Breast epithelium (tissue), 3 donors: ENCODE measurements at regions not wholly inside any gene's neighbourhood (a gene's known extent, or its start where the extent isn't known, plus 50 kb on each side); places are given as distances from the start of the nearest gene placed in this dataset.

Experiments
- POLR2A ChIP-seq: fragments of 450-650 bp; IDR thresholded peaks from one replicate; pipeline ENCODE4 v1.6.1; 2016; ENCODE audit warnings: antibody characterized with exemption, mild to moderate bottlenecking, moderate library complexity
- TF ChIP-seq, protein P1 (sequence below), 3 donors: fragments of 450-650 bp; IDR thresholded peaks; one replicate each; pipeline ENCODE4 v1.5.1; 2016 to 2017; ENCODE audit warnings: antibody characterized with exemption in 3 of 3, mild to moderate bottlenecking in 3 of 3, moderate library complexity in 3 of 3

DNA sequence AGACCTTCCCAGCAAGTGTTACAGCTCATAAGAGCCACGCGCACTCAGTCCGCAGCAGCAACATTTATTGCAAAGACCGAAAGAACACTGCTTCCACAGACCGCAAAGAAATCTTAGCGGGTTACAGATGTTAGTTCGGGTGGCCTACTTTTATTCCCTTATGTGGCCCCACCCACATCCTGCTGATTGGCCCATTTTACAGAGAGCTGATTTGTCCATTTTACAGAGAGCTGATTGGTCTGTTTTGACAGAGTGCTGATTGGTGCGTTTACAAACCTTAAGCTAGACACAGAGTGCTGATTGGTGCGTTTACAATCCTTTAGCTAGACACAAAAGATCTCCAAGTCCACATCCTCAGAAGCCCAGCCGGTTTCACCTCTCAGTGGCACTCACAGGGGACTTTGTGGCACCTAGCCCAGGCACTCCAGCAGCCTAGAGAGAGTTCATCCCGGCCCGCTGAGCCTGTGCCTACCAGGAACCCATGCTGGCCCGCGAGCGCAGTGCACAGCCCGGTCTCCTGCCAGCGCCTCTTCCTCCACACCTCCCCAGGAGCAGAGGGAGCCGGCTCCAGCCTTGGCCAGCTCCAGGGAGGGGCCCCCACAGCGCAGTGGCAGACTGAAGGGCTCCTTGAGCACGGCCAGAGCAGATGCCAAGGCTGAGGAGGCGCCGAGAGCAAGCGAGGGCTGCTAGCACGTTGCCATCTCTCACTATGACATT lies 244.3 kb upstream of the TSHZ2 start:
- TF ChIP-seq, protein P1, sequence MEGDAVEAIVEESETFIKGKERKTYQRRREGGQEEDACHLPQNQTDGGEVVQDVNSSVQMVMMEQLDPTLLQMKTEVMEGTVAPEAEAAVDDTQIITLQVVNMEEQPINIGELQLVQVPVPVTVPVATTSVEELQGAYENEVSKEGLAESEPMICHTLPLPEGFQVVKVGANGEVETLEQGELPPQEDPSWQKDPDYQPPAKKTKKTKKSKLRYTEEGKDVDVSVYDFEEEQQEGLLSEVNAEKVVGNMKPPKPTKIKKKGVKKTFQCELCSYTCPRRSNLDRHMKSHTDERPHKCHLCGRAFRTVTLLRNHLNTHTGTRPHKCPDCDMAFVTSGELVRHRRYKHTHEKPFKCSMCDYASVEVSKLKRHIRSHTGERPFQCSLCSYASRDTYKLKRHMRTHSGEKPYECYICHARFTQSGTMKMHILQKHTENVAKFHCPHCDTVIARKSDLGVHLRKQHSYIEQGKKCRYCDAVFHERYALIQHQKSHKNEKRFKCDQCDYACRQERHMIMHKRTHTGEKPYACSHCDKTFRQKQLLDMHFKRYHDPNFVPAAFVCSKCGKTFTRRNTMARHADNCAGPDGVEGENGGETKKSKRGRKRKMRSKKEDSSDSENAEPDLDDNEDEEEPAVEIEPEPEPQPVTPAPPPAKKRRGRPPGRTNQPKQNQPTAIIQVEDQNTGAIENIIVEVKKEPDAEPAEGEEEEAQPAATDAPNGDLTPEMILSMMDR (IDR thresholded peaks at IDR 0.05): no peak
- no peak for TF ChIP-seq POLR2A
